NCI-H187 (cell line): ENCODE measurements at regions not wholly inside any gene's neighbourhood (a gene's known extent, or its start where the extent isn't known, plus 50 kb on each side); places are given as distances from the start of the nearest gene placed in this dataset.

Source experiments
- DNase-seq, 2 experiments: peaks; one replicate each; lab custom pipeline; 2025; lab: John Stamatoyannopoulos, UW

- no peak for DNase-seq
Observed at GRCh38 chr5:115375893-115376292, 79.4 kb upstream of the CCDC112 start.

- no peak for DNase-seq
Observed at GRCh38 chr5:115374057-115374775, 77.8 kb upstream of the CCDC112 start.

- no peak for DNase-seq
Observed at GRCh38 chr5:115372146-115372545, 75.7 kb upstream of the CCDC112 start.

DNA sequence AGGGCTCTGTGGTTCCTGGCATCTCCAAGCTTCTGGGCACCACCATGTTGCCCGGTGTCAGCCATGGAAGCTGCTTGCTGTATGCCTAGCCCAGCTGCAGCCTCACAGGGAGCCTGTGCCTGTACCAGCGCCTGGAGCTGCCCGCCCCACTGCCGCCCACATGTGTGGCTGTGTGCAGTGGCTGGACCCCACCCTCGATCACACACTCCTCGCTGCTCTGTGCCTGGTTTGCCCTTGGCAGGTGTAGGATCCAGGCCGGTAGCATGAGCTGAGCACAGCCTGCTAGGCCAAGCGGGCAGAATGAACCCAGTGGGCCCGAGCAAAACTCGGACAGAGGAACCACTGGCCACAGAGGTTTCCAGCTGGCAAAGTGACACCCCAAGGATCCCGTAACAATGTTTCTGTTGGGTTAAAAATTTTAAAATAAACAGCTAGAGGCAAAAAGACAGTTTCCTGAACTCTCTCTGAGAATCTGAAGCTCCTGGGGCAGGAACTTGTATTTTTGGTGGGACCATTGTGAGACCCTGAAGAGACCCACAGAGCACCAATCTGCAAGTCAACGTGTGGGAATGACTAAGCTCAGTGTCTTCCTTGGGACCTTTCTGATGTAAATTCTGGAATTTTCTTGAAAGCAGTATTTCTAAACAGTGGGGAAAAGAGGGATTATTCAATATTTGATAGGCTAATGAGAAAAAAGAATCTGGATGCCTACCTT, 73.1 kb upstream of the CCDC112 start:
- no peak for DNase-seq

DNA sequence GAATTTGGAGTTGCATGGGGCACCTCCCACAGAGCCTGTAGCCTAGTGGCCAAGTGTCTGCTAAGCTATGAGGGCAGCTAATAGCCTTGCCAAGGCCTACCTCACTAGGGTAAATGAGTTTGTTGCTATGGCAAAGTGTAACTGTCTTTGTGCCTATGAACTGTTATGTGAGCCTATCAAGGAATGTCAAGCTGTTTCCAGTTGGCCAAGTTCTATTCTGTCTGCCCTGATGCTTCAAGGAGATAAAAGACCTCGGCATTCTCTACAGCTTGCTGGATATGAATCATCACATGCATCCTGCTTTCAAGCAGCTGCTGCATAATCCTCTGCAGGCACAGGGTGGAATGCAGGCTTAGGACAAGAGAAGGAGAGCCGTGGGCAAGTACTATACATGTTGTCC, 69.8 kb upstream of the CCDC112 start:
- DNase-seq, result no peak

GRCh38 chr5:115363879-115364278, 67.4 kb upstream of the CCDC112 start:
- no peak for DNase-seq

- DNase-seq, result no peak
Observed at GRCh38 chr5:115360046-115360685, 63.7 kb upstream of the CCDC112 start.

GRCh38 chr5:115355767-115356381, 59.4 kb upstream of the CCDC112 start:
- no peak for DNase-seq

- DNase-seq, result no peak
Observed at GRCh38 chr5:115355095-115355494, 58.6 kb upstream of the CCDC112 start.

GRCh38 chr5:115354246-115354645, 57.8 kb upstream of the CCDC112 start:
- DNase-seq, result no peak

DNA sequence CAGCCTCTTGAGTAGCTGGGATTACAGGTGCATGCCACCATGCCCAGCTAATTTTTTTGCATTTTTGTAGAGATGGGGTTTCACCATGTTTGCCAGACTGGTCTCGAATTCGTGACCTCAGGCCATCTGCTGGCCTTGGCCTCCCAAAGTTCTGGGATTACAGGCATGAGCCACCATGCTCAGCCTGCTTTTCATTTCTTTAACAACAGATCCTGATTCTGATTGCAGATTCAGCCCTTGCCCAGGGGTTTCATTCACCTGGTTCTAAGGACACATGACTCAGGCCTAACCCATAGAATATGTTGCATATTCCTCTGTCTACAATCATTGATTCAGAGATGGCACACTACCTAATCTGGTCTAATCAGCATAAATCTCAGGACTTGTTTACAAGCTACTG, 56.1 kb upstream of the CCDC112 start:
- no peak for DNase-seq

- DNase-seq, result no peak
Observed at GRCh38 chr5:115351356-115352195, 55.1 kb upstream of the CCDC112 start.

- DNase-seq, result no peak
Observed at GRCh38 chr5:115350894-115351293, 54.4 kb upstream of the CCDC112 start.

DNA sequence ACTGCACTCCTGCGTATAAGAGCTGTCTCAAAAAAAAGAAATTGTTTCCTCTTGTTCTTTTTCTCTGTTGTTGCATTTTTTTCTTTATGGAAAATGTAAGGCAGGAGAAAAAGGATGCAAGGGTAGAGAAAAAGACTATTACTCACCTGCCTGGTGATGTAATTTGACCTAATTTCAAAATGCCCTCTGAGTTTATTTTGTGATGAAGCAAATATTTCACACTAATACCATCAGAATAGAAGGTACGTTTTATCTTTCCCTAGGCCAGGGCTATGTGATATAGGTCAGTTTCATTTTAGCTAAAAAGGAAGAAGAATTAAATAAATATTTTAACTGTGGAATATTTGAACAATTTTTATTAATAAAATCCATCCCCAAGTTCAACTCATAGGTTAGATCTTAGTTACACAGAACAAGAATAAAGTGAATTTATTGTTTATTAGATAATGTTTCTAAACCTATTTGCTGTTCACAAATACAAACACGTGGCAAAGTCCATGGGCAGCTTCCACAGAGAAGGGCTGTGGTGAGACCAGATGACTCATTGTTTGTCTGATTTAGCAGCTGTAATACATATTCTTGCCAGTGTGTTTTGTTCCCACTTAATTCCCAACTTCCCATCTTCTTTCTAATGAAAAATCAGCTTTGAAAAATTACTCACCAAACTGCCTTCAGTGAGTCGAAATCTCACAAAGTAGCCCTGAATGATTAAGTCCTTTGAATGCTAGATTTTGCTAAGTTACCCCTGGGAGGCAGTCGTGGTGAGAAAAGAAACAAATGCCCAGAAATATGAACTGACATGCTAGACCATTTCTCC, 52.8 kb upstream of the CCDC112 start:
- DNase-seq, result no peak

DNA sequence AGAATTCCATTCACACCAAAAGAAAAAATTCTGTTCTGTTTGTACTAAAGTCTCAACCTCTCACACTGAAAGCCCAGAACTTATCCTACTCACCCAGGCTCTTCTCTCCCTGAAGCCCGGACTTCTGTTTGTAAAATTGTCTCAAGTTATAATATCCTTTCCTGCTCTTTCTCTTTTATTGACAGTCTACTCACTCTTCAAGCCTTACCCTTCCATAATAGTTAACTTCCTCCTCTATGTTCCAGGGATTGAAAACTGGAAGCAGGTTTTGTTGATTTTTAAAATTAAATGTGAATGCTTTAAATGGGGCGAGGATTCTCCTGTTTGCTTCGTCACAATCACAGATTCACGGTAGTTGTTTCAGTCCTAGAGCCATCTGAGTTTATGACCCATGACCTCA, 51.7 kb upstream of the CCDC112 start:
- DNase-seq, result no peak
